ENCODE measurements at regions not wholly inside any gene's neighbourhood (a gene's known extent, or its start where the extent isn't known, plus 50 kb on each side); places are given as distances from the start of the nearest gene placed in this dataset.

- Histone ChIP-seq H3K9me3 (ENCODE audit: insufficient read depth in 2 of 2, low read depth in 1 of 2, low read length in 1 of 2) (peaks cover 7 to 11% of the 10 kb centered on the region in 2 experiments), H3K9ac (replicated peaks in 1 of 4; ENCODE audit: extremely low read depth in 1 of 4, low read depth in 3 of 4, low read length in 3 of 4) (no peak overlapping the region), H3K23ac (ENCODE audit: insufficient read length) (no peak overlapping the region), H4K5ac (ENCODE audit: insufficient read length, low read depth, low read length) (no peak overlapping the region), H3K27ac (ENCODE audit: low read depth, low read length) (no peak overlapping the region), H3K4me3 (ENCODE audit: extremely low read depth in 1 of 4, insufficient read depth in 2 of 4, low read depth in 3 of 4, low read length in 4 of 4) (no peak overlapping the region), H3K23me2 (ENCODE audit: low read depth, low read length) (no peaks in the 10 kb centered on the region), H3K79me2 (ENCODE audit: control insufficient read depth in 1 of 2, insufficient read depth in 2 of 2, low read length in 2 of 2) (no peaks in the 10 kb centered on the region), H3K79me1 (ENCODE audit: low read depth, low read length) (no peaks in the 10 kb centered on the region), H2AFZ (ENCODE audit: low read length) (no peak overlapping the region), H3K27me3 (replicated peaks in 1 of 4; ENCODE audit: control insufficient read depth in 3 of 4, extremely low read depth in 1 of 4, insufficient read depth in 3 of 4, low read length in 3 of 4) (no peaks in the 10 kb centered on the region), H2BK12ac (ENCODE audit: low read depth, low read length) (no peak overlapping the region), H2BK20ac (ENCODE audit: low read length) (no peak overlapping the region), H3K56ac (replicated peaks; ENCODE audit: insufficient read length, low read depth, low read length) (no peak overlapping the region), H4K91ac (replicated peaks; ENCODE audit: insufficient read length, low read length) (no peak overlapping the region), H4K8ac (ENCODE audit: extremely low read depth, insufficient read depth, low read length) (no peak overlapping the region), H3K4ac (replicated peaks; ENCODE audit: insufficient read length, low read depth, low read length) (no peak overlapping the region), H3K36me3 (ENCODE audit: control insufficient read depth in 2 of 4, insufficient read depth in 4 of 4, low read length in 3 of 4) (no peaks in the 10 kb centered on the region), H3K18ac (ENCODE audit: extremely low read depth, low read length) (no peak overlapping the region), H3K14ac (ENCODE audit: insufficient read length) (no peak overlapping the region), H2BK5ac (ENCODE audit: low read depth, low read length) (no peak overlapping the region), H2AK5ac (ENCODE audit: low read depth, low read length) (no peak overlapping the region), H3K4me1 (replicated peaks in 1 of 4; ENCODE audit: control insufficient read depth in 3 of 4, insufficient read depth in 4 of 4, low read length in 3 of 4) (no peaks in the 10 kb centered on the region), H2BK15ac (ENCODE audit: low read length) (no peak overlapping the region), H3K4me2 (ENCODE audit: insufficient read depth in 1 of 2, low read depth in 2 of 2, low read length in 2 of 2) (no peak overlapping the region), H2BK120ac (replicated peaks; ENCODE audit: low read depth, low read length) (no peak overlapping the region), H4K20me1 (replicated peaks in 1 of 2; ENCODE audit: control insufficient read depth in 1 of 2, insufficient read depth in 2 of 2, low read length in 2 of 2) (no peaks in the 10 kb centered on the region)
- no peak for TF ChIP-seq ZNF274 (IDR thresholded peaks at IDR 0.05; ENCODE audit: borderline replicate concordance, extremely low read depth, low read length)
- TF ChIP-seq RBBP5 (IDR thresholded peaks at IDR 0.05; ENCODE audit: borderline replicate concordance, low read depth, low read length) = no peak
- TF ChIP-seq SIRT6 (IDR thresholded peaks at IDR 0.05; ENCODE audit: low read length) = no peak
- TF ChIP-seq EGR1 (IDR thresholded peaks at IDR 0.05; ENCODE audit: borderline replicate concordance, low read depth, low read length) = no peak
- TF ChIP-seq MAFK (IDR thresholded peaks at IDR 0.05; ENCODE audit: low read depth, low read length) = no peak
- TF ChIP-seq RFX5 (IDR thresholded peaks at IDR 0.05; ENCODE audit: borderline replicate concordance, low read depth, low read length) = no peak
- no peak for TF ChIP-seq E2F6 (IDR thresholded peaks at IDR 0.05)
- no peak for TF ChIP-seq CREB1 (IDR thresholded peaks at IDR 0.05)
- no peak for TF ChIP-seq BCL11A (IDR thresholded peaks at IDR 0.05; ENCODE audit: low read depth in 2 of 2, low read length in 2 of 2)
- ChIA-PET CTCF (ENCODE audit: partially characterized antibody) (interaction anchor here (1.0 kb wide), 1 partner anchor 17 kb away, joined by 3 read pairs; no protein-coding TSS in a partner anchor), POLR2A (ENCODE audit: partially characterized antibody) (no interaction called here)
- FAIRE-seq = no peak
- DNase-seq (ENCODE audit: low read depth in 1 of 2, low spot score in 2 of 2) = no peak
Observed at GRCh38 chr17:6930749-6931148, 65.1 kb upstream of the ALOX12 start.
